ENCODE measurements at regions not wholly inside any gene's neighbourhood (a gene's known extent, or its start where the extent isn't known, plus 50 kb on each side); places are given as distances from the start of the nearest gene placed in this dataset.

DNA sequence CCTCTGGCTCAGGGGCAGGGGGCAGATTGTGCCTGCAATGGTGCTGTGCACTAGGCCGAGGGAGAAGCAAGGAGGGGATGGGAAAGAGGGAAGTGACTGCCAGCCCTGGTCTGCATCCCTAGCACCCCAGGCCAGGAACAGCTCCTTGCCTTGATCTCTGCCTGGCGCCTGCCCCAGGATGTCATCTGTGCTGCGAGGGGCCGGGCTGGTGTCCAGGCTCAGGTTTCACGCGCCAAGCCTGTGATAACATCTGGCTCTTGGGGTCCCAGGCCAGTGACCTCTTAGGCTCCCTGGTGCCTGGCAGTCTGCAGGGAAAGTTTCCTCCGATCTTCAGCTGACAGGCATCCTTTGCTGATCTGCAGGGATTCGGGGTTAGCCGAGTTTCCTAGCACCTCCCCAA, 193.5 kb upstream of the GPR26 start:
- Histone ChIP-seq H3K56ac (replicated peaks; ENCODE audit: insufficient read length, low read depth, low read length) (no peak overlapping the region), H3K4me3 (ENCODE audit: extremely low read depth in 1 of 4, insufficient read depth in 2 of 4, low read depth in 3 of 4, low read length in 4 of 4) (no peak overlapping the region), H4K20me1 (replicated peaks in 1 of 2; ENCODE audit: control insufficient read depth in 1 of 2, insufficient read depth in 2 of 2, low read length in 2 of 2) (no peaks in the 10 kb centered on the region), H2BK15ac (ENCODE audit: low read length) (no peak overlapping the region), H3K79me2 (ENCODE audit: control insufficient read depth in 1 of 2, insufficient read depth in 2 of 2, low read length in 2 of 2) (no peaks in the 10 kb centered on the region), H3K27me3 (replicated peaks in 1 of 4; ENCODE audit: control insufficient read depth in 3 of 4, extremely low read depth in 1 of 4, insufficient read depth in 3 of 4, low read length in 3 of 4) (no peaks in the 10 kb centered on the region; a peak in 2 of 7 replicates), H4K91ac (replicated peaks; ENCODE audit: insufficient read length, low read length) (peak overlapping the region; percentile 20), H3K79me1 (ENCODE audit: low read depth, low read length) (no peaks in the 10 kb centered on the region), H4K8ac (ENCODE audit: extremely low read depth, insufficient read depth, low read length) (no peak overlapping the region), H3K36me3 (ENCODE audit: control insufficient read depth in 2 of 4, insufficient read depth in 4 of 4, low read length in 3 of 4) (no peaks in the 10 kb centered on the region), H3K23ac (ENCODE audit: insufficient read length) (no peak overlapping the region), H2BK20ac (ENCODE audit: low read length) (peak overlapping the region; percentile 75), H3K9ac (replicated peaks in 1 of 4; ENCODE audit: extremely low read depth in 1 of 4, low read depth in 3 of 4, low read length in 3 of 4) (no peak overlapping the region), H2BK12ac (ENCODE audit: low read depth, low read length) (peak overlapping the region; percentile 80; the same call in 1 of the 2 replicates), H3K4me1 (replicated peaks in 1 of 4; ENCODE audit: control insufficient read depth in 3 of 4, insufficient read depth in 4 of 4, low read length in 3 of 4) (peaks cover 0 to 14% (median 5%) of the 10 kb centered on the region in 4 experiments; a peak in 5 of 7 replicates), H4K5ac (ENCODE audit: insufficient read length, low read depth, low read length) (no peak overlapping the region), H3K27ac (ENCODE audit: low read depth, low read length) (no peak overlapping the region), H3K23me2 (ENCODE audit: low read depth, low read length) (peaks cover 3% of the 10 kb centered on the region; the same call in 1 of the 2 replicates), H2BK5ac (ENCODE audit: low read depth, low read length) (no peak overlapping the region), H2AK5ac (ENCODE audit: low read depth, low read length) (no peak overlapping the region), H3K9me3 (ENCODE audit: insufficient read depth in 2 of 2, low read depth in 1 of 2, low read length in 1 of 2) (no peaks in the 10 kb centered on the region), H3K18ac (ENCODE audit: extremely low read depth, low read length) (no peak overlapping the region; the same call in 1 of the 2 replicates), H3K14ac (ENCODE audit: insufficient read length) (no peak overlapping the region), H3K4ac (replicated peaks; ENCODE audit: insufficient read length, low read depth, low read length) (no peak overlapping the region), H3K4me2 (ENCODE audit: insufficient read depth in 1 of 2, low read depth in 2 of 2, low read length in 2 of 2) (no peak overlapping the region), H2BK120ac (replicated peaks; ENCODE audit: low read depth, low read length) (no peak overlapping the region), H2AFZ (ENCODE audit: low read length) (no peak overlapping the region)
- ChIA-PET CTCF (ENCODE audit: partially characterized antibody) (interaction anchor here (0.7 to 1.3 kb wide), 7 partner anchors 10 to 148 kb away, joined by 3 to 4 read pairs (median 3); no protein-coding TSS in a partner anchor), POLR2A (ENCODE audit: partially characterized antibody) (interaction anchor here (1.0 to 1.3 kb wide), 2 partner anchors 15 to 41 kb away, joined by 3 read pairs; no protein-coding TSS in a partner anchor)
- FAIRE-seq (no peak), DNase-seq (ENCODE audit: low read depth in 1 of 2, low spot score in 2 of 2) (peak in 1 of 2 experiments; percentile 67)
- 72% methylated on average over 9 of the region's 9 CpGs; no CpG with 5 or more reads in 1 of the 2 experiments for WGBS, 2 experiments (ENCODE audit: extremely low coverage in 1 of 2, insufficient coverage in 1 of 2, insufficient read length in 1 of 2, insufficient replicate concordance in 2 of 2, low coverage in 1 of 2, low lambda C conversion rate in 2 of 2, missing lambda C conversion rate in 1 of 2)
- no peak for TF ChIP-seq RFX5 (IDR thresholded peaks at IDR 0.05; ENCODE audit: borderline replicate concordance, low read depth, low read length)
- TF ChIP-seq RAD21 (IDR thresholded peaks at IDR 0.05 in 1 of 2, conservative IDR thresholded peaks at IDR 0.05 in 1 of 2; ENCODE audit: low read depth in 2 of 2, low read length in 2 of 2): no peak
- no peak for TF ChIP-seq EZH2 (IDR thresholded peaks at IDR 0.05; ENCODE audit: low read depth, low read length, severe bottlenecking)

Data from H1 (cell line).